A549 (cell line): ENCODE measurements at regions not wholly inside any gene's neighbourhood (a gene's known extent, or its start where the extent isn't known, plus 50 kb on each side); places are given as distances from the start of the nearest gene placed in this dataset.

Experiments
- CEBPB ChIP-seq, 2 experiments: fragments of >200 bp in 1 of 2; sonication (Bioruptor Twin) in 1 of 2; formaldehyde crosslinking in 1 of 2; IDR thresholded peaks; 2 replicates each; pipeline ENCODE4 v1.6.1; 2012 to 2016
- CHD2 ChIP-seq: fragments of 150-350 bp; IDR thresholded peaks from 2 replicates; pipeline ENCODE4 v1.6.1; 2014; ENCODE audit warnings: low read length; ENCODE audit not compliant: partially characterized antibody
- EP300 ChIP-seq, 2 experiments: fragments of >200 bp; sonication (Bioruptor Twin); formaldehyde crosslinking; IDR thresholded peaks; 2 replicates in 1 of 2; 3 replicates in 1 of 2; pipeline ENCODE4 v1.6.1; 2016 to 2017
- FOSB ChIP-seq: fragments of 250-450 bp; sonication (Bioruptor Pico); IDR thresholded peaks from 2 replicates; pipeline ENCODE4 v1.5.0; 2020; ENCODE audit warnings: mild to moderate bottlenecking, moderate library complexity
- GATA3 ChIP-seq: IDR thresholded peaks from 2 replicates; pipeline ENCODE4 v1.6.1; 2012; ENCODE audit warnings: borderline replicate concordance
- HOXB13 ChIP-seq: fragments of 250-450 bp; sonication (Bioruptor Pico); IDR thresholded peaks from 2 replicates; pipeline ENCODE4 v1.5.0; 2020; ENCODE audit warnings: low read depth, mild to moderate bottlenecking, moderate library complexity
- MAFK ChIP-seq: fragments of 450-650 bp; IDR thresholded peaks from 2 replicates; pipeline ENCODE4 v1.6.1; 2014; ENCODE audit not compliant: partially characterized antibody
- POLR2A ChIP-seq: IDR thresholded peaks from 2 replicates; pipeline ENCODE4 v1.6.1; 2012; ENCODE audit warnings: mild to moderate bottlenecking, low read length
- RCOR1 ChIP-seq: fragments of 150-350 bp; IDR thresholded peaks from 2 replicates; pipeline ENCODE4 v1.6.1; 2014; ENCODE audit warnings: antibody characterized with exemption, low read length, low read depth
- TF ChIP-seq, protein P1 (sequence below): fragments of >200 bp; sonication (Bioruptor Twin); formaldehyde crosslinking; IDR thresholded peaks from 3 replicates; pipeline ENCODE4 v1.5.1; 2016
- TF ChIP-seq, protein P2 (sequence below): fragments of 200-600 bp; sonication (generic); IDR thresholded peaks from 2 replicates; pipeline ENCODE4 v1.6.1; 2016; ENCODE audit warnings: antibody characterized with exemption, mild to moderate bottlenecking, moderate library complexity
- TF ChIP-seq, protein P3 (sequence below): IDR thresholded peaks from 2 replicates; pipeline ENCODE4 v1.6.1; 2012
- TF ChIP-seq, protein P4 (sequence below): fragments of 450-650 bp; IDR thresholded peaks from 2 replicates; pipeline ENCODE4 v1.6.1; 2014; ENCODE audit warnings: antibody characterized with exemption
- TF ChIP-seq, protein P5 (sequence below): fragments of 150-350 bp; IDR thresholded peaks from 2 replicates; pipeline ENCODE4 v1.6.1; 2014; ENCODE audit warnings: low read depth, mild to moderate bottlenecking, low read length

DNA sequence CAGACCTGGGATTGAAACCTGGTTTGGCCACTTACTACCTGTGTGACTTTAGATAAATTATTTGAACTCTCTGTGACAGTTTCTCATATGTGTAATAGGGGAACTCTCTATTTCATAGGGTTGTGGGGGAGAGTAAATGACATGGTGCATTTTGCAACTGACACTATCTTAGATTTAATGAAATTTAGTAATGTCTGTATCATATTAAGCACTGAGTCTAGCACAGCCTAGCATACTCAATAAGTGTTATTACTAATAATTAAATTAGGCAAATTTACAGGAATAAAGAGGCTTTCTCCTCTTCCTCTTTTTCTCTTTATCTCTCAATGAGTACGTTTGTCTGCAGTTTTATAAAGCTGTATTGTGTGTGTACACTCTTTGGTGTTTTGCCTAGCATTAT, 80.2 kb upstream of the MACF1 start:
- TF ChIP-seq, protein P1, sequence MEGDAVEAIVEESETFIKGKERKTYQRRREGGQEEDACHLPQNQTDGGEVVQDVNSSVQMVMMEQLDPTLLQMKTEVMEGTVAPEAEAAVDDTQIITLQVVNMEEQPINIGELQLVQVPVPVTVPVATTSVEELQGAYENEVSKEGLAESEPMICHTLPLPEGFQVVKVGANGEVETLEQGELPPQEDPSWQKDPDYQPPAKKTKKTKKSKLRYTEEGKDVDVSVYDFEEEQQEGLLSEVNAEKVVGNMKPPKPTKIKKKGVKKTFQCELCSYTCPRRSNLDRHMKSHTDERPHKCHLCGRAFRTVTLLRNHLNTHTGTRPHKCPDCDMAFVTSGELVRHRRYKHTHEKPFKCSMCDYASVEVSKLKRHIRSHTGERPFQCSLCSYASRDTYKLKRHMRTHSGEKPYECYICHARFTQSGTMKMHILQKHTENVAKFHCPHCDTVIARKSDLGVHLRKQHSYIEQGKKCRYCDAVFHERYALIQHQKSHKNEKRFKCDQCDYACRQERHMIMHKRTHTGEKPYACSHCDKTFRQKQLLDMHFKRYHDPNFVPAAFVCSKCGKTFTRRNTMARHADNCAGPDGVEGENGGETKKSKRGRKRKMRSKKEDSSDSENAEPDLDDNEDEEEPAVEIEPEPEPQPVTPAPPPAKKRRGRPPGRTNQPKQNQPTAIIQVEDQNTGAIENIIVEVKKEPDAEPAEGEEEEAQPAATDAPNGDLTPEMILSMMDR = no peak
- TF ChIP-seq EP300 (IDR thresholded peaks at IDR 0.05) (no peak), HOXB13 (CRISPR knock-in tag) (no peak), RCOR1 (no peak), GATA3 (no peak), CEBPB (IDR thresholded peaks at IDR 0.05) (no peak), MAFK (no peak), CHD2 (no peak), POLR2A (no peak), FOSB (CRISPR knock-in tag) (no peak)
- TF ChIP-seq, protein P2, sequence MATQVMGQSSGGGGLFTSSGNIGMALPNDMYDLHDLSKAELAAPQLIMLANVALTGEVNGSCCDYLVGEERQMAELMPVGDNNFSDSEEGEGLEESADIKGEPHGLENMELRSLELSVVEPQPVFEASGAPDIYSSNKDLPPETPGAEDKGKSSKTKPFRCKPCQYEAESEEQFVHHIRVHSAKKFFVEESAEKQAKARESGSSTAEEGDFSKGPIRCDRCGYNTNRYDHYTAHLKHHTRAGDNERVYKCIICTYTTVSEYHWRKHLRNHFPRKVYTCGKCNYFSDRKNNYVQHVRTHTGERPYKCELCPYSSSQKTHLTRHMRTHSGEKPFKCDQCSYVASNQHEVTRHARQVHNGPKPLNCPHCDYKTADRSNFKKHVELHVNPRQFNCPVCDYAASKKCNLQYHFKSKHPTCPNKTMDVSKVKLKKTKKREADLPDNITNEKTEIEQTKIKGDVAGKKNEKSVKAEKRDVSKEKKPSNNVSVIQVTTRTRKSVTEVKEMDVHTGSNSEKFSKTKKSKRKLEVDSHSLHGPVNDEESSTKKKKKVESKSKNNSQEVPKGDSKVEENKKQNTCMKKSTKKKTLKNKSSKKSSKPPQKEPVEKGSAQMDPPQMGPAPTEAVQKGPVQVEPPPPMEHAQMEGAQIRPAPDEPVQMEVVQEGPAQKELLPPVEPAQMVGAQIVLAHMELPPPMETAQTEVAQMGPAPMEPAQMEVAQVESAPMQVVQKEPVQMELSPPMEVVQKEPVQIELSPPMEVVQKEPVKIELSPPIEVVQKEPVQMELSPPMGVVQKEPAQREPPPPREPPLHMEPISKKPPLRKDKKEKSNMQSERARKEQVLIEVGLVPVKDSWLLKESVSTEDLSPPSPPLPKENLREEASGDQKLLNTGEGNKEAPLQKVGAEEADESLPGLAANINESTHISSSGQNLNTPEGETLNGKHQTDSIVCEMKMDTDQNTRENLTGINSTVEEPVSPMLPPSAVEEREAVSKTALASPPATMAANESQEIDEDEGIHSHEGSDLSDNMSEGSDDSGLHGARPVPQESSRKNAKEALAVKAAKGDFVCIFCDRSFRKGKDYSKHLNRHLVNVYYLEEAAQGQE = no peak
- TF ChIP-seq, protein P3, sequence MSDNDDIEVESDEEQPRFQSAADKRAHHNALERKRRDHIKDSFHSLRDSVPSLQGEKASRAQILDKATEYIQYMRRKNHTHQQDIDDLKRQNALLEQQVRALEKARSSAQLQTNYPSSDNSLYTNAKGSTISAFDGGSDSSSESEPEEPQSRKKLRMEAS = no peak
- TF ChIP-seq, protein P4, sequence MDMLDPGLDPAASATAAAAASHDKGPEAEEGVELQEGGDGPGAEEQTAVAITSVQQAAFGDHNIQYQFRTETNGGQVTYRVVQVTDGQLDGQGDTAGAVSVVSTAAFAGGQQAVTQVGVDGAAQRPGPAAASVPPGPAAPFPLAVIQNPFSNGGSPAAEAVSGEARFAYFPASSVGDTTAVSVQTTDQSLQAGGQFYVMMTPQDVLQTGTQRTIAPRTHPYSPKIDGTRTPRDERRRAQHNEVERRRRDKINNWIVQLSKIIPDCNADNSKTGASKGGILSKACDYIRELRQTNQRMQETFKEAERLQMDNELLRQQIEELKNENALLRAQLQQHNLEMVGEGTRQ = no peak
- TF ChIP-seq, protein P5, sequence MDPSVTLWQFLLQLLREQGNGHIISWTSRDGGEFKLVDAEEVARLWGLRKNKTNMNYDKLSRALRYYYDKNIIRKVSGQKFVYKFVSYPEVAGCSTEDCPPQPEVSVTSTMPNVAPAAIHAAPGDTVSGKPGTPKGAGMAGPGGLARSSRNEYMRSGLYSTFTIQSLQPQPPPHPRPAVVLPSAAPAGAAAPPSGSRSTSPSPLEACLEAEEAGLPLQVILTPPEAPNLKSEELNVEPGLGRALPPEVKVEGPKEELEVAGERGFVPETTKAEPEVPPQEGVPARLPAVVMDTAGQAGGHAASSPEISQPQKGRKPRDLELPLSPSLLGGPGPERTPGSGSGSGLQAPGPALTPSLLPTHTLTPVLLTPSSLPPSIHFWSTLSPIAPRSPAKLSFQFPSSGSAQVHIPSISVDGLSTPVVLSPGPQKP = no peak
